Activated CD8-positive, alpha-beta T cell treated with anti-CD3 and anti-CD28 coated beads for 36 hours (primary cell): ENCODE measurements at regions not wholly inside any gene's neighbourhood (a gene's known extent, or its start where the extent isn't known, plus 50 kb on each side); places are given as distances from the start of the nearest gene placed in this dataset.
A peak's percentile ranks its signal among the peaks of the same experiment; 100 is the strongest.

Experiments
- ATAC-seq: fragments of 200-7000 bp; cut with Tn5 transposase; one replicate; pipeline ENCODE4 v1.10.0; 2021; ENCODE audit warnings: mild to moderate bottlenecking, moderate library complexity
- CTCF ChIA-PET: fragments of 350-600 bp; sonication (Branson Sonifier 250); formaldehyde crosslinking; loops from one replicate; lab custom pipeline; 2021; ENCODE audit warnings: antibody characterized with exemption; lab: Charles Lee
- POLR2A ChIA-PET: fragments of 350-600 bp; sonication (Branson Sonifier 250); formaldehyde crosslinking; loops from one replicate; lab custom pipeline; 2021; ENCODE audit warnings: antibody characterized with exemption; lab: Charles Lee
- DNase-seq: peaks from one replicate; pipeline ENCODE4 v3.0.0-alpha.2; 2020
- H3K27ac Mint-ChIP-seq: one replicate; pipeline ENCODE4 v1.8.0; 2021; ENCODE audit warnings: mild to moderate bottlenecking, mixed read lengths
- H3K27me3 Mint-ChIP-seq: one replicate; pipeline ENCODE4 v1.8.0; 2021; ENCODE audit warnings: mixed read lengths
- H3K36me3 Mint-ChIP-seq: one replicate; pipeline ENCODE4 v1.8.0; 2021; ENCODE audit warnings: low read depth, mixed read lengths
- H3K4me1 Mint-ChIP-seq: one replicate; pipeline ENCODE4 v1.8.0; 2021; ENCODE audit warnings: low read depth, mixed read lengths
- H3K4me3 Mint-ChIP-seq: one replicate; pipeline ENCODE4 v1.8.0; 2021; ENCODE audit warnings: mild to moderate bottlenecking, moderate library complexity, mixed read lengths
- H3K9me3 Mint-ChIP-seq: one replicate; pipeline ENCODE4 v1.8.0; 2021; ENCODE audit warnings: mixed read lengths
- CTCF ChIP-seq: fragments of 200-600 bp; IDR thresholded peaks from one replicate; pipeline ENCODE4 v1.8.0; 2022; ENCODE audit warnings: antibody characterized with exemption, mild to moderate bottlenecking
- intact Hi-C: fragments of 100-400 bp; cut with micrococcal nuclease; formaldehyde crosslinking; loops from one replicate; pipeline ENCODE4 v1.10.0; 2022

GRCh38 chr5:109469896-109470662 is 60.3 kb upstream of the PJA2 start:
- Mint-ChIP-seq H3K36me3 (no peaks in the 10 kb centered on the region), H3K27me3 (peaks cover 3% of the 10 kb centered on the region), H3K27ac (no peak overlapping the region), H3K9me3 (no peaks in the 10 kb centered on the region), H3K4me1 (peaks cover 4% of the 10 kb centered on the region), H3K4me3 (no peak overlapping the region)
- POLR2A ChIA-PET: no interaction called here
- intact Hi-C loops: no loop called here
- no peak for TF ChIP-seq CTCF
- no peak for DNase-seq
- no peak for ATAC-seq
- CTCF ChIA-PET: no interaction called here

GRCh38 chr5:109468737-109469420 is 59.1 kb upstream of the PJA2 start:
- POLR2A ChIA-PET: interaction anchor here (0.6 kb wide), 1 partner anchor 386 kb away, joined by 3 read pairs; no protein-coding TSS in a partner anchor
- peak; percentile 82 for ATAC-seq
- H3K27ac Mint-ChIP-seq: no peak overlapping the region

GRCh38 chr5:109468288-109468676 is 58.5 kb upstream of the PJA2 start:
- Mint-ChIP-seq H3K27ac (no peak overlapping the region), H3K36me3 (no peaks in the 10 kb centered on the region), H3K4me3 (no peak overlapping the region), H3K9me3 (no peaks in the 10 kb centered on the region), H3K4me1 (peaks cover 4% of the 10 kb centered on the region), H3K27me3 (peaks cover 3% of the 10 kb centered on the region)
- ChIA-PET CTCF (interaction anchor here (1.7 kb wide), 1 partner anchor 275 kb away, joined by 3 read pairs; no protein-coding TSS in a partner anchor), POLR2A (no interaction called here)
- ATAC-seq (no peak), DNase-seq (no peak)
- intact Hi-C loops: no loop called here
- no peak for TF ChIP-seq CTCF

More at GRCh38 chr5:109468737-109469420, 59.1 kb upstream of the PJA2 start:
- Mint-ChIP-seq H3K36me3 (no peaks in the 10 kb centered on the region), H3K4me1 (peaks cover 4% of the 10 kb centered on the region), H3K4me3 (no peak overlapping the region), H3K27me3 (peaks cover 3% of the 10 kb centered on the region), H3K9me3 (no peaks in the 10 kb centered on the region)
- peak; percentile 90 for DNase-seq
- CTCF ChIA-PET: interaction anchor here (1.7 kb wide), 1 partner anchor 275 kb away, joined by 3 read pairs; no protein-coding TSS in a partner anchor
- peak; percentile 53 for TF ChIP-seq CTCF
- intact Hi-C loops: no loop called here

- H3K4me1 Mint-ChIP-seq: peaks cover 4% of the 10 kb centered on the region
- no peak overlapping the region for H3K4me3 Mint-ChIP-seq
- no peak overlapping the region for H3K27ac Mint-ChIP-seq
- no peaks in the 10 kb centered on the region for H3K9me3 Mint-ChIP-seq
- intact Hi-C loops: no loop called here
- no peaks in the 10 kb centered on the region for H3K36me3 Mint-ChIP-seq
- ATAC-seq (no peak), DNase-seq (no peak)
- TF ChIP-seq CTCF: no peak
- POLR2A ChIA-PET: no interaction called here
- CTCF ChIA-PET: interaction anchor here (0.6 to 1.4 kb wide), 4 partner anchors 12 to 38 kb away, joined by 3 to 4 read pairs (median 3); no protein-coding TSS in a partner anchor
- peaks cover under 1% of the 10 kb centered on the region for H3K27me3 Mint-ChIP-seq
These were observed 57.3 kb upstream of the PJA2 start for GRCh38 chr5:109467058-109467457.
